ENCODE measurements at regions not wholly inside any gene's neighbourhood (a gene's known extent, or its start where the extent isn't known, plus 50 kb on each side); places are given as distances from the start of the nearest gene placed in this dataset.
"Not testable (repeated sequence)": the region's sequence is repeated elsewhere in the genome, so short reads cannot be mapped to it uniquely, and the experiment has no call there.

DNA sequence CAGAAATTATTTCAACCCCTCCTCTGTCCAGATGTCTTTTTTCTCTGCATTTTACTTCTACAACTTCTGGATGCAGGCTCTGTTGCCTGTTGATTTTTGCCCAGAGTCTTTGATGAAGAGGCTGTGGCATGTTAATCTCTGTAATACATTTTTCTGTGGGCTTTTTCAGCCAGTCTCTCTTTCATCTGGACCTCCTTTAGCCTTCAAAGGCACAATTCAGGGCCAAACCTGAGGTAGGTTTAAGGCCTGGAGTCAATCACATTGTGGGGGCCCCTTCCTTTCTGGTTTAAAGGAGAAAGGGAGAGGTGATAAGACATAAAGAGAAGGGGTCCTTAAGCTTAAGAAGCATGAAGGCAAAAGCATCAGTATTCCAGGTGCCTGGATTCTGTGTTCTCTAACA lies 553.7 kb downstream of the FLRT2 start:
- no peak for DNase-seq (ENCODE audit: low spot score in 2 of 2)
- no peak for TF ChIP-seq EP300 (IDR thresholded peaks at IDR 0.05)
- TF ChIP-seq, protein P1, sequence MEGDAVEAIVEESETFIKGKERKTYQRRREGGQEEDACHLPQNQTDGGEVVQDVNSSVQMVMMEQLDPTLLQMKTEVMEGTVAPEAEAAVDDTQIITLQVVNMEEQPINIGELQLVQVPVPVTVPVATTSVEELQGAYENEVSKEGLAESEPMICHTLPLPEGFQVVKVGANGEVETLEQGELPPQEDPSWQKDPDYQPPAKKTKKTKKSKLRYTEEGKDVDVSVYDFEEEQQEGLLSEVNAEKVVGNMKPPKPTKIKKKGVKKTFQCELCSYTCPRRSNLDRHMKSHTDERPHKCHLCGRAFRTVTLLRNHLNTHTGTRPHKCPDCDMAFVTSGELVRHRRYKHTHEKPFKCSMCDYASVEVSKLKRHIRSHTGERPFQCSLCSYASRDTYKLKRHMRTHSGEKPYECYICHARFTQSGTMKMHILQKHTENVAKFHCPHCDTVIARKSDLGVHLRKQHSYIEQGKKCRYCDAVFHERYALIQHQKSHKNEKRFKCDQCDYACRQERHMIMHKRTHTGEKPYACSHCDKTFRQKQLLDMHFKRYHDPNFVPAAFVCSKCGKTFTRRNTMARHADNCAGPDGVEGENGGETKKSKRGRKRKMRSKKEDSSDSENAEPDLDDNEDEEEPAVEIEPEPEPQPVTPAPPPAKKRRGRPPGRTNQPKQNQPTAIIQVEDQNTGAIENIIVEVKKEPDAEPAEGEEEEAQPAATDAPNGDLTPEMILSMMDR (IDR thresholded peaks at IDR 0.05): no peak
- no peak overlapping the region for H3K4me3 ChIP-seq

GRCh38 chr14:86072116-86072894 lies 542.4 kb downstream of the FLRT2 start:
- Histone ChIP-seq H3K4me1 (no peaks in the 10 kb centered on the region), H3K4me3 (no peak overlapping the region), H3K27ac (no peak overlapping the region), H3K27me3 (no peaks in the 10 kb centered on the region), H3K36me3 (no peaks in the 10 kb centered on the region), H3K9me3 (peaks cover 0 to 3% (median 0%) of the 10 kb centered on the region in 4 donors)
- DNase-seq (ENCODE audit: low spot score in 2 of 2): no peak
- 48 to 53% methylated on average over 5 of the region's 5 CpGs for WGBS, 2 donors
- TF ChIP-seq EP300 (IDR thresholded peaks at IDR 0.05) (no peak), POLR2A (IDR thresholded peaks at IDR 0.05) (no peak)
- TF ChIP-seq, protein P1 (IDR thresholded peaks at IDR 0.05): no peak

More for the DNA sequence above, 553.7 kb downstream of the FLRT2 start:
- Histone ChIP-seq H3K4me1 (no peaks in the 10 kb centered on the region), H3K27me3 (no peaks in the 10 kb centered on the region), H3K36me3 (no peaks in the 10 kb centered on the region), H3K9me3 (no peaks in the 10 kb centered on the region), H3K27ac (no peak overlapping the region)

DNA sequence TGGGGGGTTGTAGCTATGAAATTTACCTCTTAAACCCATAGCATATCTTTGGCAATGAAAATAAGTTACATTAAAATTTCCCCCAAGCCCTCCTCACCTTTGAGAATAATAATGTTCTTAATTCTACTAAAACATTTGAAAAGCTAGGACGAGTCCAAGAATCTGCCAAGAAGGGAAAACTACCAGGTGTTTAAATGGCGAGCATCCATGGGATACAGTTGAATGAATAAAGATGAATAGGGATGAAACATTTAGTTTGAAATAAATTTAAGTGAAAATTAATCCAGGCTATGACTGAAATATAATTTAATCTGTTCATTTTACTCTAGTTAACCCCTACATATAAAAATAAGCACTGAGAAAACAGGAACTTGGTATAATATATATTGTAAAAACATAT lies 536.7 kb downstream of the FLRT2 start:
- Histone ChIP-seq H3K9me3 (no peaks in the 10 kb centered on the region), H3K4me1 (no peaks in the 10 kb centered on the region), H3K27ac (no peak overlapping the region), H3K36me3 (no peaks in the 10 kb centered on the region), H3K27me3 (no peaks in the 10 kb centered on the region), H3K4me3 (no peak overlapping the region)
- no peak for DNase-seq (ENCODE audit: low spot score in 2 of 2)
- TF ChIP-seq EP300 (IDR thresholded peaks at IDR 0.05) (no peak), POLR2A (IDR thresholded peaks at IDR 0.05) (no peak)
- TF ChIP-seq, protein P1 (IDR thresholded peaks at IDR 0.05): no peak
- WGBS, 2 donors: 82 to 93% methylated on average over 2 of the region's 2 CpGs

DNA sequence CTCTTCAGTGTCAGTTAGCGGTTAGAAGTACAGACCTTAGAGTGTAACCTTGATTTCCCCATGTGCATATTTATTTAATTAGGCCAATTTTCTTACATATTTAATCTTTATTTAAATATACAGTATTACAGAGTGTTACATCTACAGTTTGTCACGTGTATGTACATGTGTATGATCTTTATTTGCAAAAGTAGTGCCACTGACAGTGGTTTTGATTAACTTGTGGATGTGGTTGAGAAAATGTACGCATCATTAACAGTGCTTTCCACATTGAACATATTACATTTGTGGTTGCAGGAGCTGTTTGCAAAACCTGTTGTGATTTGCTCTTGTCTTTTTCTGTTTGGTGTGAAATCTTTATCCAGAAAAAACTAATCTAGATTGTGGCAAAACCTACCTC lies 535.5 kb downstream of the FLRT2 start:
- no peaks in the 10 kb centered on the region for H3K4me1 ChIP-seq
- no peak overlapping the region for H3K27ac ChIP-seq
- H3K36me3 ChIP-seq: no peaks in the 10 kb centered on the region
- no peaks in the 10 kb centered on the region for H3K27me3 ChIP-seq
- H3K4me3 ChIP-seq: no peak overlapping the region
- H3K9me3 ChIP-seq: no peaks in the 10 kb centered on the region
- DNase-seq (ENCODE audit: low spot score in 2 of 2): no peak
- WGBS, 2 donors: 85 to 86% methylated on average over 3 of the region's 3 CpGs
- TF ChIP-seq EP300 (IDR thresholded peaks at IDR 0.05) (no peak), POLR2A (IDR thresholded peaks at IDR 0.05) (no peak)
- TF ChIP-seq, protein P1 (IDR thresholded peaks at IDR 0.05): no peak

- H3K4me3 ChIP-seq; H3K36me3 ChIP-seq; H3K9me3 ChIP-seq; H3K27me3 ChIP-seq; DNase-seq (ENCODE audit: low spot score in 2 of 2); H3K27ac ChIP-seq; H3K4me1 ChIP-seq: not testable (repeated sequence)
These were observed 534.7 kb downstream of the FLRT2 start for GRCh38 chr14:86064595-86064994.
